NT2/D1 (cell line): ENCODE measurements at regions not wholly inside any gene's neighbourhood (a gene's known extent, or its start where the extent isn't known, plus 50 kb on each side); places are given as distances from the start of the nearest gene placed in this dataset.

Source experiments
- SUZ12 ChIP-seq: IDR thresholded peaks from 2 replicates; pipeline ENCODE4 v1.6.1; 2011; ENCODE audit not compliant: insufficient read length, insufficient read depth; ENCODE audit errors: extremely low read depth
- YY1 ChIP-seq: IDR thresholded peaks from 2 replicates; pipeline ENCODE4 v1.6.1; 2011; ENCODE audit not compliant: insufficient read length, insufficient read depth

DNA sequence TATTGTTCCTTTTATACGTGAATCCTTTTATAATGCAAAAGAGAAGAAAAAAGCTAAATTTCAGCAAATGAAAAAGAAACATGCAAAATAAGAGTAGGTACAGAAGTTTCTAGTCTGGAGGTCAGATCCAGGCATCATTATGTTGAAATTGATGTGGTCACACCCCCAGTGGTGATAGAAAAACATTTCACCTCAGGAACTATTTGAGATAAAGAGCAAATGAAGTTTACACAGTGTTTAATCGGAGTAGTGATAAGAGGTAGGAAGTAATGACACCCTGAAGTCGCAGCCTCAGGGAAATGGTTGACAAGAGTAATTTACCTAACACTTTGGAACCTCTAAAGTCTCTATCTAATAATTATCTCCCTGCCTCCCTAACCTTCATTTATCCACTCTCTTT lies 536.0 kb upstream of the STEAP1 start:
- TF ChIP-seq YY1, result no peak
- no peak for TF ChIP-seq SUZ12
